SKM-1 (cell line): ENCODE measurements at regions not wholly inside any gene's neighbourhood (a gene's known extent, or its start where the extent isn't known, plus 50 kb on each side); places are given as distances from the start of the nearest gene placed in this dataset.
"Not testable (repeated sequence)": the region's sequence is repeated elsewhere in the genome, so short reads cannot be mapped to it uniquely, and the experiment has no call there.

Source experiments
- DNase-seq: peaks from one replicate; lab custom pipeline; 2025; ENCODE audit not compliant: unreplicated experiment; lab: John Stamatoyannopoulos, UW

DNA sequence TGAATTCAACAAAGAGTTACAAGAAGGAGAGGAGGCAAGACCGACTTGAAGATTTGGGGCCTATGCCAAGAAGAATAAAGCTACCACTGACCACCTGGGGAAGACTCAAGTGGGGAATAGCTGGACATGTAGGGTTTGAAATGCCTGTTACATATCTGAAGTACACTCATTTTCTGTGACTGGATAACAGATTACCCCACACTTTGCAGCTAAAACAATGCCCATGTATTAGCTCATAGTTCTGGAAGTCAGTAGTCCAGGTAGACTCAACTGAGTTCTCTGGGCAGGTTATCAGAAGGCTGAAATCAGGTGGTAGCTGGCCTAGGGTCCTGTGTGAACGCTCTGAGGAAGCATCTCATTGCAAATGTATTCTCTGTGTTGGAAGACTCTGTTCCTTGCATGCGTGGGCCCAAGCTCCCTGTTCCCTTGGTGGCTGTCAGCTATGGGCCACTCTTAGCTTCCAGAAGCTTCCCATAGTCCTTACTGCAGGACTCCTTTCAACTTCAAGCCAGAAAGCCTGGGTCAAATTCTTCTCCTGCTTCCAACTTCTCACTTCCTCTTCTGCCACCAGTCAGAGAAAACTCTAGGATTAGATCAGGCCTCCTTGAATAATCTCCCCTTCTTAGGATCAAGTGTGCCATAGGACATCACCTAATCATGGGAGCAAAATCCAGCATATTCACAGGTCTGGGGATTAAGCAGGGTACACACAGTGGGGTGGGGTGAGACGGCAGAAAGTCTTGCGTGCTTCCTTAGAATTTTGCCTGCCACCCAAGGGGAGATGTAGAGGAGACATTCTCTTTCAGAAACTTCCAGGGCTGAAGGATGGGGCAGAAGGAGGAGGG is 187.8 kb downstream of the SHQ1 start:
- no peak for DNase-seq

DNA sequence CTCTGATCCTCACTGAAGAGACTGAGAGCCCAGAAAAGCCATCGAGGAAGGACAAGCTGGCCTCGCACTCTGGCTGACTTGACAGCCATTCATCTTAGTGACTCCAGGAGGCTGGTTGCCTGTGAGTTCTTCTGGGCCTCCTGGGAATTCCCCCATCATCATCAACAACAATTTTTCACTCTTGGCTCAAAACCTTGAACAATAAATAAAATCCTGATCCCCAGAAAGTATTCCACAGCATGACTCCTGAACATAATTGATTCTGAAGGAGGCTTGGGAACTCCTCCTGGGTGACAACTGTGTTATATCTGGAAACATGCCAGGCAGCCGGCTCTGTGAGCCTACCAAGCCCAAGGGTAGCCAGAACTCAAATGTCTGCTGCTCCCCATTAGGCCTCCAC is 188.6 kb downstream of the SHQ1 start:
- DNase-seq, result no peak

DNA sequence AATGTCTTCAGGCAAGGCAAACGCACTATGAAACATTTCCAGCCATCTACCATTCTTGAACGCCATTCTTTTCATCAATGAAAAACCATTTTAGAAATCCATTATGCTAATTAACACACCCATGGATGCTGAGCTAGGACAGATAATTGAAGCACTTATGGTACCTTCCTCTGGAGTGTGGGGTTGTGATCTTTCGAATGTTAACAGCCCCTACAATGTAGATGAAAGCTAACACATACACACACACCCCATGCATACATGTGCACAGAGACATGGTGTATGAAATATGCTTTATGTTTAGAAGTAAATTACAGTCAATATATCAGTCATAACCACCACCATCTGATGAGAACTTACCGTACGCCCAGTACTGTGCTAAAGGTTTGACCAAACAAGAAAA is 189.1 kb downstream of the SHQ1 start:
- no peak for DNase-seq

DNA sequence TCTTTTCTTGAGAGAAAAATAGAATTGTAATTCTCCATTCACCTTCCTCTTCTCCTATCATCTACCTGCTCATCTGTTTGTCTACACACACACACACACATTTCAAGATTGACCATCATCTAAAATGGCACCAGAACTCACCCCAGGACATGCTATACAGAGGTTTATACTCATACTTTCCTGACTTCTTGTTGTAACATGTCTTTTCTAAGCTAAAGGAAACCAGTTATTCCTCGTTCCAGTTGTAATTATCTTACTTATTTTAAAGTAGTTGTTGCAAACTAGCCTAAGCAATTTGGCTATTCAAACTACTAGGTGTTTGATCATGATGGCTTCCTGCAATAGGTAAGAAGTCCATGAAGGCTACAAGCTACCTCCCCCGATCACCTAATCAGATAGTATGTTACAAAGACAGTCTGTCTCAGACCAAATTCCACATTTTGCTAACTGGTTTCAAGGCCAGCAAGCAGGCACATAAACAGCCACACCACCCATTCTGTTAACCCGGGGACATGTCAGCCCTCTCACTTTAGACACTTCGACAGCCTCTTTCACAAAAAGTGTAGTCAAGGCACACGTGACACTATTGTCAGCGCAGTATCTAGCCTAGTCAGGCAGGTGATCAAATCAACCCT is 189.7 kb downstream of the SHQ1 start:
- DNase-seq, result no peak

DNA sequence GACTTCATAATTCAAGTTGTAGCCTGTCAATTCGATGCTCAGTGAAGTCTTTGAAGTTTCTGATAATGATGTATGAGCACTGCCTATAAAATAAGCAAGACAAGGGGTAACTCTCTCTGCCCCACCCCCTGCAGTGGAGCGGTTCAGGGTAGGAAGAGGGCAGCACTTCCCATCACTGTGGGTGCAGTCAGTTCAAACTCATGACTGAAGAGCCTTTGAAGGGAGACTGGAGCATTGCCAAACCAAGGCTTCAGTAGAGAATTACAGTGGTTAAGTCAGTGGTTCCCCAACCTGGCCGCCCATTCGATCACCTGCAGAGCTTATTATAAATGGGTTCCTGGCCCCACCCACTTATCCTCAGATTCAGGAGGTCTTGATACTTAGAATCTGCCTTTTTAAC is 190.6 kb downstream of the SHQ1 start:
- no peak for DNase-seq

DNA sequence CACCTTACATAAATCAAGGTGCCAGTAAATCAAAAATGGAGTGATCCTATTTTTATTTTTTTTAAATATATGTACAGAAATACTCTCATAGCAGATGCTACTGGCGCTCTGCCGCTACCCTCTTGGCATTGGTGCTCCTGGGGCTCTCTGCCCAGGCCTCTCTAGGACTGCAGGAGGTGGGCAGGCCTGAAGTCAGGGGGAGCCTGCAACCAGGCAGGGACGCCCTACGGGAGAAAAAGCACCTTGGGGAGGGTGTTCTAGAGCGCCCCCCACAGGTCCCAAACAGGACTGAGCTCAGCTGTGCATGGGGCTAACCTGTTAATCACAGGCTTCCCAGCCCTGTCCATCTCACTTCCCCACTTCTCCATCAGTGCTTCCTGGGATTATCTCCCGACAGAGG is 192.5 kb downstream of the SHQ1 start:
- DNase-seq, result no peak

DNA sequence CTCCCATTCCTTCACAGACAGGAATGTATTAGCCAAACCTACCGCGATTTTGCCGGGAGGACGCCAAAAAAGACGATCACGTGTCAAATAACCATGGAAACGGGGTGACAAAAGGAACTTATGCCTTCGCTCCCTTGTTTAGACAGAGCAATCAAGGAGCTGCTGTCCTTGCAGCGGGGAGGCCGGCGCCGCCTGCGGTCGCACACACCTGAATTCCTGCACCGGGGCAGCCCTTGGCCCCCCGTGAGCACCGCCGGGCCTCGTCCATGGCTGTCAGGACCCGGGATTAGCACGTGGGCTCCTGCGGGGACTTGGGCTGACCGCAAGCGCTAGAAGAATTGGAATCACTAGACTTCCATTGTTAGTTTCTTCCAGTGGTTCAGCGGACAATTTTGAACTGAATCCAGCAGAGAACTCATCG is 193.1 kb downstream of the SHQ1 start:
- no peak for DNase-seq

DNA sequence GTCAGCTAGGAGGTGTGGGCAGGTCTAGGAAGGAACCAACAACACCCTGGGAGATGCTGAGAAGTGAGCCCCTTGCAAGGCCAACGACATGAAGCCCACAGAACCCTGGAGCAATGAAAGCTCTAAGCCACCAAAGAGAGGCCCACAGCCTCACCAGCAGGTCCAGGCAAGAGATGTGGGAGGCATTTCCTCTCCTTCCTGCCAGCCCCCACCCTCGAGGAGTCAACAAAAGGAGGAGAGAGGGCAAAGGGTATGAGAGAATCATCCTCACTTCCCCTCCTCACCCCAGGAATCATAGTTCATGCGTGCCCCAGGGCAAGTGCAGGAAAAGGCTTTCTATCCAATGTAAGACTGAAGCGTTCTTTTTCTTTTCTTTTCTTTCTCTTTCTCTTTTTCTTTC is 195.8 kb downstream of the SHQ1 start:
- DNase-seq, result no peak

DNA sequence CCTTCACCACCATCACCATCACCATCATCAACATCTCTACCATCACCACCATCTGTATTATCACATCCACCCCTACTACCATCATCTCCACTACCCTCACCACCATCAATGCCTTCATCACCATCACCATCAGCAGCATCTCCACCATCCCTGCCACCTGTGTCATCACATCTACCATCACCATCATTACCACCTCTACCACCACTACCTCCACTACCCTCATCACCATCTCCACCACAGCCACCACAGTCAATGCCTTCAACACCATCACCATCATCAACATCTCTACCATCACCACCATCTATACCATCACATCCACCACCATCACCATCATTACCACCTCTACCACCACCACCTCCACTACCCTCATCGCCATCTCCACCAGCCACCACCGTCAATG is 196.7 kb downstream of the SHQ1 start:
- DNase-seq, result no peak

DNA sequence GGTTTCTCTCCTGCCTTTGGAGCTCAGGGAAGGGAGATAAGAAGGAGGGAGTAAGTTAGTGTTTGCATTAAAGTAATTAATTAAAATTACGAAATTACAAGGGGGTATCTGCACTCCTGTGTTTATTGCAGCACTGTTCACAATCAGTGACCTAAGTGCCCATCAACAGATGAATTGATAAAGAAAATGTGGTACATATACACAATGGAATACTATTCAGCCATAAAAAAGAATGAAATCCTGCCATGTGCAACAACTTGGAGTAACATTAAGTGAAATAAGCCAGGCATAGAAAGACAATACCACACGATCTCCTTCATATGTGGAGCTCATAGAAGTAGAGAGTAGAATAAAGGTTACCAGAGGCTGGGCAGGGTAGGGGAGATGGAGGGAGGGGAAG is 202.0 kb downstream of the SHQ1 start:
- no peak for DNase-seq

DNA sequence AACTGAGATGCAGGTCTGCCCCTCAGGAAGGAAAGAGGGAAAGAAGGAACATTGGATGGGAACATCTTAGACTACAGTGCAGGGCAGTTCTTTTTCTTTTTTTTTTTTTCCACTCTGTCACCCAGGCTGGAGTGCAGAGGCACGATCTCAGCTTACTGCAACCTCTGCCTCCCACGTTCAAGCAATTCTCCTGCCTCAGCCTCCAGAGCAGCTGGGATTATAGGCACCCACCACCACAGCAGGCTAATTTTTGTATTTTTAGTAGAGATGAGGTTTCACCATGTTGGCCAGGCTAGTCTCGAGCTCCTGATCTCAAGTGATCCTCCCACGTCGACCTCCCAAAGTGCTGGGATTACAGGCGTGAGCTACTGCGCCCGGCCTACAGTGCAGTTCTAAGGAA is 204.6 kb downstream of the SHQ1 start:
- DNase-seq, result not testable (repeated sequence)

DNA sequence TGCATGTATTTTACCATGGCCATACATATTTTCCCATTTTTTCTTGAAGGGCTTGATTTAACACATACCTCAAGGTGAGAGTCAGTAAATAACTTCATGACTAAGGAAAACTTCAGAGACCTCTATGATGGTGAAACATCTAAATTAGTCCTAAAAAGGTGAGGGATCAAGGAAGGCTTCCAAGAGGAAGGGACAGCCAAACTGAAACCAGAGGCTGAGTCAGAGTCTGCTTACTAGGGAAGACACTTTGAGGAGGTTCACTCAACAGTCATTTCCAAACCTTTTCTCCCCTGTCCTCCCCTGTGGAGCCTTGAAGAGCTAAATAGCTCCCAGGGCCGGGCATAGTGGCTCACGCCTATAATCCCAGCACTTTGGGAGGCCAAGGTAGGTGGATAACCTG is 206.6 kb downstream of the SHQ1 start:
- DNase-seq, result no peak

DNA sequence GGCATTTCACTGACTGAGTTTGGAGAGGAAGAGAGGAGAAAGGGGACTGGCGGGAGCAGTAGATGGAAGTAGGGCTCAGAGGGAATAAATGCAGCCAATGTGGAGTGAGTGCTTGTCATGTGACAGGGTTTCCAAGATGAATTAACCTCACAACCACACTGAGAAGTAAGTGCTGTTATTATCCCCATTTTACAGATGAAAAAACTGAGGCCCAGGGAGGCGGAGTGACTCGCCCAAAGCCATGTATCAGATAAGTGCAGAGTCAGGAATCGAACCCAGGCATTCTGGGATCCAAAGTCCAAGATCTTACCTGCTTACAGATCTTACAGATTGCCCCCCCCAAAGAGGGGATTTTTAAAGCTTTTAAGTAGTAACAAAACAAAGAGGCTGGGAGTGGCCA is 207.2 kb downstream of the SHQ1 start:
- DNase-seq, result no peak

DNA sequence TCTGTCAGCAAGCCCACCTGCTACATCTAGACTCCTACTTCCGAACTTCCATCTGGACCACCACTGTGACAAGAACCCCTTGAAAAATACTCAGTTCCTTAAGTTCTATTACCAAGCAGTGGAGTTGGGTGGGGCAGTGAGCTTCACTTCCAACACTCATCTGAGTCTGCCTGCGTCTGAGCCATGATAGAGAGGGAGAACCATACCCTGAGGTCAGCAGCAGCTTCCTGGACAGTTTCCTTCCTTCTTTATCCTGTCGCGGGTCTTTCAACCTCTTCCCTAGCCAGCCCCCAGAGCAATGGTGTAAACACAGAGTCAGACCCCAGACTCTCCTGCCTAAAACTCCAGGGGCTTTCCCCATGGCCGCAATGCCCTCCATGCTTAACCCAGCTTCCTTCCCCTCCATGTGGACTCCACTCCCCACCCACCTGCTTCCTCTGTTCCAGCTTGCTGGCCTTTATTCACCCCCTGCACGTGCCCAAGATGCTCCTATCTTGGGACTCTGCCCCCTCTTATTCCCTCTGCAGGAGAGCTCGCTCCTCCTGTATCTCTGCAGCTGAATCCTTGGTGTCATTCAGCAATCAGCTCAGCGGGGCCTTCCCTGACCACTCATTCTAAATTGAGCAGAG is 211.2 kb downstream of the SHQ1 start:
- DNase-seq, result no peak

DNA sequence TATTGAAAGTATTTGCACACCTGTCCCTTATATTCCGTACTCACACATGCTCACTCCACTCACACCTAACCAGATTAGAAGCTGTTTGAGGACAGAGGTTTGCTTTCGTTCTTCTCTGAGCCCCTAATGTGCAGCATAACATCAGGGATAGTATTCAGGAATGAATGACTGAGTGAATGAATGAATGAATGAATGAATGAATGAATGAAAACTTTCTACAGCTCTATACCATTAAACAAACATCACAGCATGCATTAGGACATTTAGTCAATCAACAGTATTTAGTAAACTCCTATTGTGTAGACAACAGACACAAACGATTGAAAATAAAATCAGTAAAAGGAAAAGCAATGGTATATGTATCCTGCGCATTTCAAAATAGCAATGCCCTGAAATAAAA is 212.7 kb downstream of the SHQ1 start:
- DNase-seq, result no peak

DNA sequence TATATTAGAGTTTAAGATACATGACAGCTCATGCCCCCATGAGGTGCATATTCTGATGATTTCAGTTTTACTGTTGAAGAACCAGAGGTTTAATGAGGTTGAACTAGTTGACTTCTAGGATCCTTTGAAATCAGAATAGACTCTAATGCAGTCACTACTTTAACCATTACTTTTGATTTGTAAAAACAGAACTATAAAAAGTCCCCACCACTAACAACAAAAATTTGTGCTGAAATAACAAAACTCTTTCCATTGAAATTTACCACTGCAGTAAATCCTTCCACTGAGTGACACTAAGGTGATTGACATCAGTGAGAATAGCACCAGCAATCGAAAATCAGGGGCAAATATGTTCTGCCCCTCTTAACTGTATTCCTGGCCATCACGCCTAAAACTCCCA is 214.1 kb downstream of the SHQ1 start:
- DNase-seq, result no peak

DNA sequence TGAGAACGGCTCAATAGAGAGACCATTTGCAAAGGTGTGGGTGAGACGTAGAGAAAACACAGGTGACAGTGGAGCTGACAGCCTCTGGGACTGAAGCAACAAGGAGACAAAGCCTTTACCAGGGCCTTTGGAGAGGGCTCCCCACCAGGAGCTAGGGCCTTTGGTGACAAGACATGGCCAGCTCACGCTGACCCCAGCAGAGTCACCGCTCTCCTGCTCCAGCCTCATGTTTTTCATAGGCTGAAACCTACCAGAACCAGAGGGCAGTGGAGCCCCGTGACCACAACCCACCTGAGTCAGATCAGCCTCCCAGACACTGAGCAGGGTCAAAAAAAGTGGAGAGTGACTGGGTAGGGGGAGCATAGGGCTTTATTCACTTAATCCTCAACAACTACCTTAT is 214.7 kb downstream of the SHQ1 start:
- DNase-seq, result no peak

DNA sequence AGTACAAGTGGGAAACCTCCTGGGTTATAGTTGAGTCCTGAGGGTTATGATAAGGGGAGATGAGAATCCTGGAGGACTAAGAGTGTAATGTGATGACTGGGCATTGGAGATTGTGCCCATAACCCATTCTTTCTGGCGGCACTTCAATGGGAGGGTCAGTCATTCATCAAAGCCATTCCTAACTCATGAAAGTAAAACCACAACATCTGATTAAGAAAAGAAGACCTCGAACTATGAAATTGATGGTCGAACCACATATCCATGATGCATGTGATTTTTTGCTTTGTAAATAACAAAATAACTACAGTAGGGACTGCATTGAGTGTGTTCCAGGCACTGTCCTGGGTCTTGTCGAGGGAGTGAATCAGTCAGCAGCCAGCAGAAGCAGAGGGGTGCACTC is 215.1 kb downstream of the SHQ1 start:
- no peak for DNase-seq

DNA sequence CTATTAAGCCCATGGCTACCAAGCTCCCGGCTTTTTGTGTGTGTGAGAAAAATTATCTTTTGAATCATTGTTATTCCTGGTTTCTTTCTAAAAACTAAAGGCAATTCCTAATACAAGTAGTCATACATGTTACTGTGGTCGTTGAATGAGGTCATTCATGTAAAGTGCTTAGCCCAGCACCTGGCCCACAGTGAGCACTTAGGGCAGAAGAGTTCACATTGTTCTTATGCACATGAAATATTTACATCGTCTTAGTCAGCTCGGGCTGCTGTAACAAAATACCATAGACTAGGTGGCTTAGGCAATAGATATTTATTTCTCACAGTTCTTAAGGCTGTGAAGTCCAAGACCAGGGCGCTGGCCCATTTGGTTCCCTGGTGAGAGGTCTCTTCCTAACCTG is 216.1 kb downstream of the SHQ1 start:
- no peak for DNase-seq

DNA sequence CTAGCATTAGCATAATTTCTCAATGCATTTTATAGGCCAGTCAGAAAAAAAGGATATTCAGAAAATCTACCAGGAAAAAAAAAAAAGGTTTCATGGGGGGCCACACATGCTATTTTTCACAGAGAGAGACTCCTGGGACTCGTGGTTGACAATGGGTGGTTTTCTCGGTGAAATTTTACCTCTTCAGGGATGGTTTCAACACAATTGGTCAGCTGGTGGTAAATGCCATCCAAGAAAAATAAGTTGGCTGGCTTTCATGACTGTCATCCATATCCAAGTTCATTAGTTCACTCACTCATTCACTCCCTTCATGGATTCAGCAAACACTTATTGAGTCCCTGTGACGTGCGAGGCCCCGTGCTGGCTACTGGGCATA is 217.3 kb downstream of the SHQ1 start:
- no peak for DNase-seq

DNA sequence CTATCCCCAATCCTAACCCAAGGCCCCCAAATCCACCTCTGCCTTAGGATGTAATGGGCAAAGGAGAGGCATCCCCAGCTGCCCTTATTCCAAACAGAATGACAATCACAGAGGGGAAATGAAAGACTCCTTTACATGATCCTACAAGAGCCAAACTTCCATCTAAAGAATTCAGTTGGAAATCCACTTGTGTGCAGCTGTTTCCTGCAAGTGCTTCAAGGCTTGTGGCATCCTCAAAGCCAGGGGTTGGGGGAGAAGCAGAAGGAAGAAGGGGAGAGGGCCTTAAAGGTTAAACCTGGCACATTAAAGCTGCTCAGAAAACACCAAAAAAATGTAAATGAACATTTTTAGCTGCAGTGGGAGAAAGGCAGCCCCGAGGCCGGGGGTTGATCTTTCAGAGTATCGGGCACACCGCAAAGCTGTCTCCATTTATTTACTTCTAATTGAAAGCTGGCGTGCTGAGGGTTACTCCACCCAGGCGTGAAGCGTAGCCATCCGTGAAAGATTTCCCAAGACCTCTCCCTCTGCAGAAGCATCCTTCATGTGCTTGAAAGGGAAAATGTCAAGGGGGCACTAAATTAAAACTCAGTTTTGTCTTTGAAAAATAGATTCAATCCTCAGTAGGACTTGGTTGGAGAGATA is 217.8 kb downstream of the SHQ1 start:
- DNase-seq, result no peak

DNA sequence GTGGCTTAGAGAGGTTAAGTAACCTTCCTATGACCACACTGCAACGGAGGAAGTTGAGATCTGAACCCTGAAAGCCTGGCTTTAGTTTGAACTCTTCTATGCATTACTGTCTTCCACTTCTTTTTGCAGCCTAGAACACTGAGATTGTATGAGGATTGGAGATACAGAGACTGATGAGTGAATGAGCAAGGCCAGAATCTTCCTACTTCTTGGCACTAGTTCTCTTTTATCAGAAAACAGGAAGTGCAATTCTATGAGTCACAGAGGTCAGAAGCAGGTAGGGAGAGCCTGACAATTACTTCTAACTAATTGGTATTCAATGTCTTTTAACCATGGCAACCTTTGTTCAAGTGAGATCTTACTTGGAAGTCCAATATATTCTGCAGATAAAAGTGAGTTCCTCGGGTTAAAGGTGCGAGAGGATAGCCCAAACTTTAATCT is 219.0 kb downstream of the SHQ1 start:
- peak; percentile 95 for DNase-seq
